ENCODE measurements at regions not wholly inside any gene's neighbourhood (a gene's known extent, or its start where the extent isn't known, plus 50 kb on each side); places are given as distances from the start of the nearest gene placed in this dataset.

GRCh38 chr2:39581866-39582265, 83.9 kb upstream of the TMEM178A start:
- H3K9me3 ChIP-seq (ENCODE audit: control insufficient read depth, low read length) = peaks cover 7% of the 10 kb centered on the region
- DNase-seq = no peak
- no peaks in the 10 kb centered on the region for H3K36me3 ChIP-seq (ENCODE audit: control insufficient read depth, insufficient read depth, low read length)
- Mint-ChIP-seq H3K4me3 (no peak overlapping the region), H3K4me1 (no peaks in the 10 kb centered on the region), H3K9me3 (peaks cover 60% of the 10 kb centered on the region), H3K27me3 (ENCODE audit: insufficient read depth) (no peaks in the 10 kb centered on the region), H3K27ac (no peak overlapping the region), H3K36me3 (ENCODE audit: low read depth) (no peaks in the 10 kb centered on the region)
- no peaks in the 10 kb centered on the region for H3K4me1 ChIP-seq (ENCODE audit: control insufficient read depth, insufficient read depth, low read length)
- 50 to 59% methylated on average over 1 of the region's 1 CpG for WGBS, 2 experiments (ENCODE audit: insufficient coverage in 1 of 2, insufficient read length in 1 of 2)
- no peak overlapping the region for H3K4me3 ChIP-seq (ENCODE audit: low read length)
- TF ChIP-seq, protein P1, sequence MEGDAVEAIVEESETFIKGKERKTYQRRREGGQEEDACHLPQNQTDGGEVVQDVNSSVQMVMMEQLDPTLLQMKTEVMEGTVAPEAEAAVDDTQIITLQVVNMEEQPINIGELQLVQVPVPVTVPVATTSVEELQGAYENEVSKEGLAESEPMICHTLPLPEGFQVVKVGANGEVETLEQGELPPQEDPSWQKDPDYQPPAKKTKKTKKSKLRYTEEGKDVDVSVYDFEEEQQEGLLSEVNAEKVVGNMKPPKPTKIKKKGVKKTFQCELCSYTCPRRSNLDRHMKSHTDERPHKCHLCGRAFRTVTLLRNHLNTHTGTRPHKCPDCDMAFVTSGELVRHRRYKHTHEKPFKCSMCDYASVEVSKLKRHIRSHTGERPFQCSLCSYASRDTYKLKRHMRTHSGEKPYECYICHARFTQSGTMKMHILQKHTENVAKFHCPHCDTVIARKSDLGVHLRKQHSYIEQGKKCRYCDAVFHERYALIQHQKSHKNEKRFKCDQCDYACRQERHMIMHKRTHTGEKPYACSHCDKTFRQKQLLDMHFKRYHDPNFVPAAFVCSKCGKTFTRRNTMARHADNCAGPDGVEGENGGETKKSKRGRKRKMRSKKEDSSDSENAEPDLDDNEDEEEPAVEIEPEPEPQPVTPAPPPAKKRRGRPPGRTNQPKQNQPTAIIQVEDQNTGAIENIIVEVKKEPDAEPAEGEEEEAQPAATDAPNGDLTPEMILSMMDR (conservative IDR thresholded peaks at IDR 0.05) = no peak
- H3K9ac ChIP-seq (ENCODE audit: extremely low read depth, low read length, poor library complexity, severe bottlenecking) = no peak overlapping the region
- H3K27ac ChIP-seq (ENCODE audit: low read depth, low read length) = no peak overlapping the region
- no peaks in the 10 kb centered on the region for H3K27me3 ChIP-seq (ENCODE audit: control insufficient read depth, insufficient read depth, low read length, poor library complexity, severe bottlenecking)

GRCh38 chr2:39583213-39583612, 82.5 kb upstream of the TMEM178A start:
- H3K4me3 Mint-ChIP-seq = no peak overlapping the region
- H3K27me3 Mint-ChIP-seq (ENCODE audit: insufficient read depth) = no peaks in the 10 kb centered on the region
- H3K36me3 Mint-ChIP-seq (ENCODE audit: low read depth) = no peaks in the 10 kb centered on the region
- no peak overlapping the region for H3K27ac Mint-ChIP-seq
- H3K4me1 ChIP-seq (ENCODE audit: control insufficient read depth, insufficient read depth, low read length) = no peaks in the 10 kb centered on the region
- H3K27ac ChIP-seq (ENCODE audit: low read depth, low read length) = no peak overlapping the region
- no peak for DNase-seq
- TF ChIP-seq, protein P1 (conservative IDR thresholded peaks at IDR 0.05) = no peak
- H3K27me3 ChIP-seq (ENCODE audit: control insufficient read depth, insufficient read depth, low read length, poor library complexity, severe bottlenecking) = no peaks in the 10 kb centered on the region
- H3K4me1 Mint-ChIP-seq = no peaks in the 10 kb centered on the region
- H3K9me3 ChIP-seq (ENCODE audit: control insufficient read depth, low read length) = peaks cover 7% of the 10 kb centered on the region
- no peak overlapping the region for H3K4me3 ChIP-seq (ENCODE audit: low read length)
- WGBS, 2 experiments (ENCODE audit: insufficient coverage in 1 of 2, insufficient read length in 1 of 2) = 96% methylated on average over 2 of the region's 2 CpGs; no CpG with 5 or more reads in 1 of the 2 experiments
- no peaks in the 10 kb centered on the region for H3K36me3 ChIP-seq (ENCODE audit: control insufficient read depth, insufficient read depth, low read length)
- H3K9ac ChIP-seq (ENCODE audit: extremely low read depth, low read length, poor library complexity, severe bottlenecking) = no peak overlapping the region
- peaks cover 64% of the 10 kb centered on the region for H3K9me3 Mint-ChIP-seq

- no peak overlapping the region for H3K27ac ChIP-seq (ENCODE audit: low read depth, low read length)
- TF ChIP-seq, protein P1 (conservative IDR thresholded peaks at IDR 0.05) = no peak
- Mint-ChIP-seq H3K27ac (no peak overlapping the region), H3K4me3 (no peak overlapping the region), H3K27me3 (ENCODE audit: insufficient read depth) (no peaks in the 10 kb centered on the region), H3K9me3 (peaks cover 61% of the 10 kb centered on the region), H3K36me3 (ENCODE audit: low read depth) (peaks cover 1% of the 10 kb centered on the region), H3K4me1 (no peaks in the 10 kb centered on the region)
- WGBS, 2 experiments (ENCODE audit: insufficient coverage in 1 of 2, insufficient read length in 1 of 2) = 87 to 91% methylated on average over 6 of the region's 6 CpGs
- H3K36me3 ChIP-seq (ENCODE audit: control insufficient read depth, insufficient read depth, low read length) = no peaks in the 10 kb centered on the region
- no peaks in the 10 kb centered on the region for H3K4me1 ChIP-seq (ENCODE audit: control insufficient read depth, insufficient read depth, low read length)
- DNase-seq = no peak
- H3K9me3 ChIP-seq (ENCODE audit: control insufficient read depth, low read length) = peaks cover 7% of the 10 kb centered on the region
- no peak overlapping the region for H3K9ac ChIP-seq (ENCODE audit: extremely low read depth, low read length, poor library complexity, severe bottlenecking)
- no peaks in the 10 kb centered on the region for H3K27me3 ChIP-seq (ENCODE audit: control insufficient read depth, insufficient read depth, low read length, poor library complexity, severe bottlenecking)
- no peak overlapping the region for H3K4me3 ChIP-seq (ENCODE audit: low read length)
Observed at GRCh38 chr2:39583781-39584180, 81.9 kb upstream of the TMEM178A start.

Measured in endodermal cell (in vitro differentiated cells).